GM18502 (cell line): ENCODE measurements at regions not wholly inside any gene's neighbourhood (a gene's known extent, or its start where the extent isn't known, plus 50 kb on each side); places are given as distances from the start of the nearest gene placed in this dataset.

Experiments
- ATAC-seq: cut with Tn5 transposase; IDR thresholded peaks from one replicate; pipeline ENCODE4 v1.9.1; 2021; ENCODE audit warnings: mild to moderate bottlenecking; ENCODE audit not compliant: unreplicated experiment, poor library complexity

GRCh38 chr12:60819794-60820193, 1224.0 kb downstream of the SLC16A7 start:
- no peak for ATAC-seq

GRCh38 chr12:60822580-60822979, 1226.8 kb downstream of the SLC16A7 start:
- ATAC-seq = no peak

- ATAC-seq = no peak
These were observed 1234.6 kb downstream of the SLC16A7 start for GRCh38 chr12:60830381-60830780.

DNA sequence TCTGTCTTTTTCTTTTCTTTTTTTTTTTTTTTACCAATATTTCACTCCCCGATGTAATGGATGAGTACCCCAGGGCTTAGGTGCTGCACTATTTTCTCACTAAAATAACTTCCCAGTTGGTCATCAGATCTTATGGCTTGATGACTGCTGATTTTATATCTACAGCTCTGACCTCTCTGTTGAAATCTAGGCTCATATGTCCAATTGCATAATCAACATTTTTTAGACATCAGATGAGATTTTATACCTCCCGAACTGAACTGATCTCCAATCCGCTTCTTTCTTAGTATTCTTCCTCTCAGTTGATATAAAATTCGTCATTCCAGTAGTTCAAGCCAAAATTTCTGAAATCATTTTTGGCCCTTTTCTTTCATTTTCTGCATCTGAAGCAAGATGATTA, 1236.5 kb downstream of the SLC16A7 start:
- no peak for ATAC-seq

DNA sequence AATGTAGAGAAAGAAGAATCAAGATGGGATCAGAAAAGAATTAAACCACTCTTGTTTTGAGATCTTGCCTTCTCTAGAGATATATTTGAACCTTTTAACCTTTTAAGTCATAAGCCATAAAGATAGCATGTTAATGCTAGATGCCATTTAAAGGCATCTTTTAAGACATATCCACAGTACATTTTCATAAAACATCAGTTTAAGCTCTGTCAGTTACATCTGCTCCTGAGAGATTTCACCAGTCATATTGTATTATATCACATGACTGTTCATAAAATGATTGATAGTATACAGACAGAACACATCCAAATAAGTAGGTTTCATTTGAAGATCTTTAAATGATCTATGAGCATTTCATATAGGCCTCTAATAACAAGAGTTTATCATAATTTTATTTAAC, 1238.5 kb downstream of the SLC16A7 start:
- ATAC-seq = no peak

GRCh38 chr12:60834806-60835205, 1239.0 kb downstream of the SLC16A7 start:
- no peak for ATAC-seq

DNA sequence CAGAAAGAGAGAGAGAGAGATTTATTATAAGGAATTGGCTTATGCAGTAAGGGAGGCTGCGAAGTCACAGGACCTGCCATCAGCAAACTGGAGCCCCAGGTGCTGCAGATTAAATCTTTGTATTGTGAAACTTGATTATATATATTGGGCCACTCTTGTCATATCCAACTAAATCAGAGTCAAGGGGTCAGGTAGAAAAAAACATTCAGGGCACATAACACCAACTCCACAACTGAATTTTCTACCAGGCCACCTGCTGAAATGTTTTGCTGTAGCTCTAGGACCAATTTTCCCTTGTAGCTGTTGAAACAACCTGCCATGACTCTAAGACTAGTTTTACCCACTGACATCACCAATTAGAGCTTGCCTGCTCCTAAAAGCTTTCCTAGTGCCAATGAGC, 1240.8 kb downstream of the SLC16A7 start:
- ATAC-seq = no peak

DNA sequence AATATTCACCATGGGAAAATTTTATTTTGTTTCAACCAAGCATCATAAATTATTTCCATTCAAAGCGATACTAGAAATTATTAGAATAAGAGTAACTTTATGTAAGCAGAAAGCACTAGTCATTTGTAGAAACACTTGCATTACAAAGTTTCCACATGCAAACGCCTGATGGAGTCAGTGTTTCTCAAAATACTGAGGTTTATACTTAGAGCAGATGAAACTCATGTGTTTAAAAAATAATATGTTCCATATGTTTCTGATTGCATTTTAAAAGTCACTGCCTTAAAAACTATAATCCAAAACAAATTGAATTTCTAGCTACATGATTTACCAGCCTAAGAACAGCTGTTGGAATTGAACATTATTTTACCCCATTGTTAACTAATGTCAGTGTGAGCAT, 1246.4 kb downstream of the SLC16A7 start:
- no peak for ATAC-seq

- ATAC-seq = no peak
These were observed 1248.3 kb downstream of the SLC16A7 start for GRCh38 chr12:60844101-60844500.

DNA sequence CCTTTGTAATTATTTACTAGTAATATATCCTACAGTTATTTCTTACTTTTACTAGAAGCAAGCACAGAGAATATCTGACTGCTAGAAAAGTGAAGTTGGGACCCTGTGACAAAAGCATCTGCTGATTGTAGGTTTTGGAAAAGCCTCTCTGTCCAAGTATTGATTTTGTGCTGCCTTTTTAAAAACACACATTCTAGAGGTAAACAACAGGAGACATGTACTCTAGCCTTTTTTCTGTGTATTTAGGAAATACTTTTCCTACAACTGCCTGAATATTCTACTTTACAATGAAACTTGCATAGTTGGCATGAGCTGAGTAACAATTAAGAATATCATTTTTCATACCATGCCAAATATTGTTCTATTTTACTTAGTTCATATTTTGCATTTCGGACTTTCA, 1249.0 kb downstream of the SLC16A7 start:
- ATAC-seq = no peak

- ATAC-seq = no peak
These were observed 1249.9 kb downstream of the SLC16A7 start for GRCh38 chr12:60845696-60846095.

DNA sequence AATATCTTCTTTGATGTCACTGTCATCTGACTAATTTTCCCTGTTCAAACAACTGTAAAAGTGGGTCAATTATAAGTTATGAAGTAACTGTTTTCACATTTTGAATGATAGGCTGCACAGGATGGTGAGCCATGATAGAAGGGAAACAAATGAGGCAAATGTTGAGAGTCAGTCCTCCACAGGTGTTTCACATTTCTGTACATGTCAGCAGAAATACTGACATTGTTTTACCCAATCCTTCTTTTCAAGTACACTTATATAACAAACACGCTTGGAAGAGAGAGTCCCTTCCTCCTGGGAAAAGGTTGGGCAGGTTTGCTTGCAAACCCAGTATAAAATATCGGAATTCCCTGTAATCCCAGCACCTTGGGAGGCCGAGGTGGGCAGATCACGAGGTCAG, 1251.5 kb downstream of the SLC16A7 start:
- ATAC-seq = no peak

DNA sequence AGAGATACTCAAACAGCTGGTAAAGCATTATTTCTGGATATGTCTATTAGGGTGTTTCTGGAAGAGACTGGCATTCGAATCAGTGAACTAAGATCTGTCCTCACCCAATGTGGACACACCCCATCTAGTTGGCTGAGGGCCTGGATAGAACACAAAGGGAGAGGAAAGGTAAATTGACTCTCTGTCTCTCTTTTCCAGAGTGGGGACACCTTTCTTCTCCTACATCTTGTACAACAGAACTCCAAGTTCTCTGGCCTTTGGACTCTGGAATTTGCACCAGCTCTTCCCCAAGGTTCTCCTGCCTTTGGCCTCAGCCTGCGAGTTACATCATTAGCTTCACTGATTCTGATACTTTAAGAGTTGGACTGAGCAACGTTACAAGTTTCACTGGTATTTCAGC, 1253.9 kb downstream of the SLC16A7 start:
- ATAC-seq = no peak

- ATAC-seq = no peak
These were observed 1257.6 kb downstream of the SLC16A7 start for GRCh38 chr12:60853407-60853806.

DNA sequence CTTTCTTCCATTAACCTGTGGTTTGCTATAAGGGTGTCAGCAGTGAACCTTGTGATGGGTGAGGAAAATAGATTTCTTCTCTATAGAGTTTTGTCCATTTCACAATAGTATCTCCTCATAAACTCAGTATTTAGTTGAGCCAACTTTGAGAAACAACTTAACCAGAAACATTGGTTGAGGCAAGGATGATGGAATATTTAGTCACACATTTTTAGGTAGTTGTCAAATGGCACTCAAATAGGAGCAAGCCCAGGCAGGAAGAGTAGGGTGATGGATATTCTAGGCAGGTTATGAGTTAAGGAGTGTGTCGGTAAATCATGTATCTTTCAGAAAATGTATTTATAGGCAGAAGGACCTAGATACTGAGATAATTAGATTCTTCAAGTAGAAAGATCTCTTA, 1267.6 kb downstream of the SLC16A7 start:
- no peak for ATAC-seq

GRCh38 chr12:60872219-60872618, 1276.4 kb downstream of the SLC16A7 start:
- no peak for ATAC-seq

GRCh38 chr12:60872850-60873713, 1277.3 kb downstream of the SLC16A7 start:
- ATAC-seq = no peak

GRCh38 chr12:60874091-60874490, 1278.3 kb downstream of the SLC16A7 start:
- ATAC-seq = no peak

- no peak for ATAC-seq
These were observed 1325.1 kb downstream of the SLC16A7 start for GRCh38 chr12:60920841-60921495.

- ATAC-seq = no peak
These were observed 1325.7 kb downstream of the SLC16A7 start for GRCh38 chr12:60921541-60921940.

GRCh38 chr12:60926256-60926655, 1330.4 kb downstream of the SLC16A7 start:
- no peak for ATAC-seq

- no peak for ATAC-seq
These were observed 1330.1 kb upstream of the USP15 start for GRCh38 chr12:60930151-60930550.
